ENCODE measurements at regions not wholly inside any gene's neighbourhood (a gene's known extent, or its start where the extent isn't known, plus 50 kb on each side); places are given as distances from the start of the nearest gene placed in this dataset.
"Not testable (repeated sequence)": the region's sequence is repeated elsewhere in the genome, so short reads cannot be mapped to it uniquely, and the experiment has no call there.

DNA sequence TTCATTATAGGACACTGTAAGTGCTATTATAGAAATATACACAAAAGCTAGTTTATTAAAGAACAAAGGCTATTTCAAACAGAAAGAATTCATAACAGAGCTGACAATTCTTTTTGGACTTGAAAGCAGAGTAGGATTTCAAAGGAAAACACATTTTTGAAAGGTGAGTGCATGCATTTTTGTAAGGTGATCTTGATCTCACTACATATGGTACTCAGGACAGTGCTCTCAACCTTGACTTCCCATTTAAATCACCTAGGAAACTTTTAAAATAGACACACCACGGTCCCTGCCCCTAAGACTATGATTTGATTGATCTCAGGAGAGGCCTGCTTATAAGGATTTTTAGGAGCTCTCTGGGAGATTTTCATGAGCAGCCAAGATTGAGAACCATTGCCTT lies 1362.0 kb downstream of the CDH8 start:
- Histone ChIP-seq H3K4me1 (ENCODE audit: control insufficient read depth, insufficient read depth, low read length) (no peaks in the 10 kb centered on the region), H3K36me3 (ENCODE audit: control insufficient read depth, insufficient read depth, low read length) (no peaks in the 10 kb centered on the region), H3K27ac (ENCODE audit: low read depth, low read length) (no peak overlapping the region), H3K27me3 (ENCODE audit: control insufficient read depth, insufficient read depth, low read length) (no peaks in the 10 kb centered on the region), H3K4me3 (ENCODE audit: low read length) (no peak overlapping the region), H3K9ac (ENCODE audit: low read length) (no peak overlapping the region)

DNA sequence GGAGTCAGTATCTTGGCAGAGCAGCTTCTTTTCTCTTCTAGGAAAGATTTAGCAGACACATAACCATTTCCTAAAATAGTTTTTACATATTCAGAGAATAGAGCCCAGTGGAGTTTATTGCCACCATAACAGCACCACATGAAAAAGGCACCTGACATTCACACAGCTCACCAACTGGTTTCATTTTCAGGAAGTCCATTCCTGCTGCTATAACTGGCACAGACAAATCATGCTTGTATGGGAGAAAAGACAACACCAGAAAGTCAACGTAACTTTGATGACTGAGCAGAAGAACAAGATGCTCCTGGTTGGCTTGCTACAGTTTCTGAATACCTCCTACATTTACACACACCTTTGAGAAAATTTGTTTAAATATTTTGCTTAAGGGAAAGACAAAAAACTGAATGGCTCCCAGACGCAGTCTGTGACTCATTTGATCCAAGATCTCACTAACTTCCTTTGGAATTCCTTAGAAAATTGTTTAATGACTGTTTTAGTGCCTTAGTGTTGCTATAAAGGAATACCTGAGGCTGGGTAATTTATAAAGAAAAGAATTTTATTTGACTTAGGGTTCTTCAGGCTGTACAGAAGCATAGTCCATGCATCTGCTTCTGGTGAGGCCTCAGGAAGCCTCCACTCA lies 1380.6 kb downstream of the CDH8 start:
- Histone ChIP-seq H3K27ac (ENCODE audit: low read depth, low read length) (no peak overlapping the region), H3K27me3 (ENCODE audit: control insufficient read depth, insufficient read depth, low read length) (no peaks in the 10 kb centered on the region), H3K36me3 (ENCODE audit: control insufficient read depth, insufficient read depth, low read length) (no peaks in the 10 kb centered on the region), H3K4me1 (ENCODE audit: control insufficient read depth, insufficient read depth, low read length) (no peaks in the 10 kb centered on the region), H3K9ac (ENCODE audit: low read length) (no peak overlapping the region), H3K4me3 (ENCODE audit: low read length) (no peak overlapping the region)

DNA sequence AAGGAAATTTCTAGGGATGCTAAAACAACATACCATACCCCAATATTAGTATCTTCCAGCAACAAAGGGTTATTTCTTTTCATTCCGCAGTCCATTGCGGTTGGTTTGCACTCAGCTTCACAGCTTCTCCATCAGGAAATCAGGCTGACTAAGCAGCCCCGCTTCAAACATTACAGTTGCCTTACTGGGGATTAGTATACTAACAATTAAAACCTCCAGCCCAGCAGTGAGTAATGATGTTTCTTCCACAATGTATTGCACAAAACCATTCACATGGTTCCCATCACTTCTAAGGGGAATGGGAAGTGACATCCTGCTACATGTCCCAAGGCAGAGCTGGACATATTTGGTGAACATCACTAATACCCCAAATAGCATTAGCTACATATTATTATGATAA lies 1384.9 kb downstream of the CDH8 start:
- Histone ChIP-seq H3K27ac (ENCODE audit: low read depth, low read length) (no peak overlapping the region), H3K9ac (ENCODE audit: low read length) (no peak overlapping the region), H3K27me3 (ENCODE audit: control insufficient read depth, insufficient read depth, low read length) (no peaks in the 10 kb centered on the region), H3K4me3 (ENCODE audit: low read length) (no peak overlapping the region), H3K4me1 (ENCODE audit: control insufficient read depth, insufficient read depth, low read length) (no peaks in the 10 kb centered on the region), H3K36me3 (ENCODE audit: control insufficient read depth, insufficient read depth, low read length) (no peaks in the 10 kb centered on the region)

DNA sequence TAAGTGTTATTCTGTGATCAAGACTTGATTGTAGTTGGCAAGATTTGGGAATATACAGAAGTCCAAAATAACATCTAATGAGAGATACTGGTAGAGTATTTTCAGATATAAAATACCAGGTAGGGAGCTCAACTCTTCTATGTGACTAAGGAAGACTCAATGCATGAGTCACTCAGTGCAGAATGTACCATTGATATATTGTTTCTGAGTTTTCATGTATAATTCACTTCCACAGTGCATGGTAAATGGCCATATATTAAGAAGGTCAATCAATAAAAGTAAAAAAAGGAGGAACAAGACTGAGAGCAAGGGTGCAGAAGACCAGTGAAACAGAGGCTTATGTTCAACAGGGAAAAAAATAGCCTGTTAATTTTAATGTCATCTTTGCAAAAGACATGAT lies 1387.9 kb downstream of the CDH8 start:
- no peaks in the 10 kb centered on the region for H3K36me3 ChIP-seq (ENCODE audit: control insufficient read depth, insufficient read depth, low read length)
- H3K9ac ChIP-seq (ENCODE audit: low read length) = no peak overlapping the region
- no peaks in the 10 kb centered on the region for H3K4me1 ChIP-seq (ENCODE audit: control insufficient read depth, insufficient read depth, low read length)
- H3K27ac ChIP-seq (ENCODE audit: low read depth, low read length) = no peak overlapping the region
- no peak overlapping the region for H3K4me3 ChIP-seq (ENCODE audit: low read length)
- no peaks in the 10 kb centered on the region for H3K27me3 ChIP-seq (ENCODE audit: control insufficient read depth, insufficient read depth, low read length)

DNA sequence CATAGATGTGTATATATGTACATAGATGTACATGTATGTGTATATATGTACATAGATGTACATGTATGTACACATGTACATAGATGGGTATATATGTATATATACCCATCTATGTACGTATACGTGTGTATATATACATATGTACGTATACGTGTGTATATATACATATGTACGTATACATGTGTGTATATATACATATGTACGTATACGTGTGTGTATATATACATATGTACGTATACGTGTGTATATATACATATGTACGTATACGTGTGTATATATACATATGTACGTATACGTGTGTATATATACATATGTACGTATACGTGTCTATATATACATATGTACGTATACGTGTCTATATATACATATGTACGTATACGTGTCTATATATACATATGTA lies 1388.8 kb downstream of the CDH8 start:
- H3K36me3 ChIP-seq (ENCODE audit: control insufficient read depth, insufficient read depth, low read length); H3K4me3 ChIP-seq (ENCODE audit: low read length); H3K27ac ChIP-seq (ENCODE audit: low read depth, low read length); H3K9ac ChIP-seq (ENCODE audit: low read length); H3K4me1 ChIP-seq (ENCODE audit: control insufficient read depth, insufficient read depth, low read length); H3K27me3 ChIP-seq (ENCODE audit: control insufficient read depth, insufficient read depth, low read length): not testable (repeated sequence)

DNA sequence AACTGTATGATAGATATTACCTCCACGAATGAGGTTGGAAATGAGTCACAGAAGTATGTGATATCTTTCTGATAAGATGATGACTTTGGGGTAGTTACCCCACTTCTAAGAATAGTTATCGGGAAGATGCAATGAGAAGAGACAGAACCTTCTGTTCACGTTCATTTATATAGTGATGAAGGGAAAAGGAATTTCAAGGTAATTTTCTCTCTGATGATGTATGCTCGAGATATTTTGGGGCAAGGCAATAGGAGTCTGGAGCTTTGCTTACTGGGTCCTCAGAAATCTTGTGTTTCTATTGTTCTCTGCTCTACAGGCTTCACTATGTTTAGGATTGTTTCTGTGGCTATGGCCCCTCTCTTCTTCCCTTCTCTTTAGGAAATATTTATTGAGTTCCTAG lies 1389.6 kb downstream of the CDH8 start:
- Histone ChIP-seq H3K27me3 (ENCODE audit: control insufficient read depth, insufficient read depth, low read length) (no peaks in the 10 kb centered on the region), H3K27ac (ENCODE audit: low read depth, low read length) (no peak overlapping the region), H3K9ac (ENCODE audit: low read length) (no peak overlapping the region), H3K4me3 (ENCODE audit: low read length) (no peak overlapping the region), H3K4me1 (ENCODE audit: control insufficient read depth, insufficient read depth, low read length) (no peaks in the 10 kb centered on the region), H3K36me3 (ENCODE audit: control insufficient read depth, insufficient read depth, low read length) (no peaks in the 10 kb centered on the region)

DNA sequence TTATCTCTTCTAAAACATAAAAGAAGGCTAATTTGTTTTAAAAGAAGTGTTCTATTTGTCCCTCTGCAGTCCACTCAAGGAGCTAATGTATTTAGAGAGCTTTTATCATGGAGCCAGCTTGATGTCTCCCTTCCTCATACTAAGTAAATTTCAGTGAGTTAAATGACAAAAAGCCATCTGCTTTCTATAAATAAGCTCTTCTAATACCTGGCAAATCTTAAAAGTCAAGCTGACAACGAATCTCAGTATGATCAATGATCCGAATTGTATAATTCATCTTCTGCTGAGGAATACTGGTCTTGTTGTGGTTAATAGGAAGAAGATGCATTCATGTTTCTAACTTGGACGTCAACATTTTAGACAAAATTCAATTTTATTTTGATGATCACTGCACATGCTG lies 1390.7 kb downstream of the CDH8 start:
- no peak overlapping the region for H3K27ac ChIP-seq (ENCODE audit: low read depth, low read length)
- no peaks in the 10 kb centered on the region for H3K27me3 ChIP-seq (ENCODE audit: control insufficient read depth, insufficient read depth, low read length)
- no peak overlapping the region for H3K4me3 ChIP-seq (ENCODE audit: low read length)
- no peaks in the 10 kb centered on the region for H3K36me3 ChIP-seq (ENCODE audit: control insufficient read depth, insufficient read depth, low read length)
- no peak overlapping the region for H3K9ac ChIP-seq (ENCODE audit: low read length)
- H3K4me1 ChIP-seq (ENCODE audit: control insufficient read depth, insufficient read depth, low read length) = no peaks in the 10 kb centered on the region

DNA sequence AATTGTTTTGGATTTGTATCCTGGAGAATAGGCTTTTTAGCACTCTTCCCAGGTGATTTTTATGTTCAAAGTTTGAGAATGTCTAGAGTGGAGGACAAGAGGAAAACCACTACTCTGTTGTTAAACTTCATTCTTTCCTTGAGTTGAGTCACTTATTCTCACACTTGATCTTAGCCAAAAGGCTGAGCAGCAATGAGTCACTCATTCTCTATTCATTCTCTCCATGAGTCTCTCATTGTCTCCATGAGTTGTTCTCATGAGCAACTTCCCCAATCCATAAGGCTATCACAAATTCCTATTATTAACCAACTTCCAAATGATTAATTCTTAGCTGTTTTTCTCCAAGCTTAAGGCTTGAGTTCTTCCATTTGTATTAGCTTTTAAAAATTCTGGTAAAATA lies 1393.3 kb downstream of the CDH8 start:
- H3K27ac ChIP-seq (ENCODE audit: low read depth, low read length) = no peak overlapping the region
- no peaks in the 10 kb centered on the region for H3K4me1 ChIP-seq (ENCODE audit: control insufficient read depth, insufficient read depth, low read length)
- H3K27me3 ChIP-seq (ENCODE audit: control insufficient read depth, insufficient read depth, low read length) = no peaks in the 10 kb centered on the region
- no peaks in the 10 kb centered on the region for H3K36me3 ChIP-seq (ENCODE audit: control insufficient read depth, insufficient read depth, low read length)
- no peak overlapping the region for H3K9ac ChIP-seq (ENCODE audit: low read length)
- H3K4me3 ChIP-seq (ENCODE audit: low read length) = no peak overlapping the region

DNA sequence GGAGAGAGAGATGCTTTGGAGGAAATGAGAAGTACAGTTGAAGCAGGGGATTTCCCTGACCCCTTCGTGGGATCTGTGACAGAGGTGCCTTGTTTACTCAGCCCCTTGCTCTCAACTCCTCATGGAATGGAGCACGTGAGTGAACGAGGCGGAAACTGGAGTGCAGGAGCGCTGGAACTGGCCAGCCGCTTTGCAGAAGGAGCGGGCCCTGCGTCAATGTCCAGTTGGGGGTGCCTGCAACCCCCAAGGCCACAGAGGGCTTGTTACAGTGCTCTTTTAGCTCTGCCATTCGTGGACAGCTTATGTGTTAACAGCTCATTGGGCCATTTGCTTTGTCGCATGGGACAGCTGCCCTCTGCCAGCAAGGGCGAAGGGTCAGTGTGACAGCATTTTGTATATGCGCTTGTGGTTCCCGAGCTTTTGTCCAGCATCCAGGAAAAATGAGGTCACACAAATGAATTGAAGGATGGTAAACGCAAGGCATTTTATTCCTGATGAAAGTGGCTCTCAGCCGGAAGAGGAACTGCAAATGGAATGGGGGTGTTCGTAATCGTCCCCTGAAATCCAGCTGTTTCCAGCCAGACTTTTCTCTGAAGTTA lies 1395.1 kb downstream of the CDH8 start:
- no peaks in the 10 kb centered on the region for H3K27me3 ChIP-seq (ENCODE audit: control insufficient read depth, insufficient read depth, low read length)
- no peak overlapping the region for H3K27ac ChIP-seq (ENCODE audit: low read depth, low read length)
- no peaks in the 10 kb centered on the region for H3K4me1 ChIP-seq (ENCODE audit: control insufficient read depth, insufficient read depth, low read length)
- no peak overlapping the region for H3K9ac ChIP-seq (ENCODE audit: low read length)
- H3K4me3 ChIP-seq (ENCODE audit: low read length) = no peak overlapping the region
- no peaks in the 10 kb centered on the region for H3K36me3 ChIP-seq (ENCODE audit: control insufficient read depth, insufficient read depth, low read length)

DNA sequence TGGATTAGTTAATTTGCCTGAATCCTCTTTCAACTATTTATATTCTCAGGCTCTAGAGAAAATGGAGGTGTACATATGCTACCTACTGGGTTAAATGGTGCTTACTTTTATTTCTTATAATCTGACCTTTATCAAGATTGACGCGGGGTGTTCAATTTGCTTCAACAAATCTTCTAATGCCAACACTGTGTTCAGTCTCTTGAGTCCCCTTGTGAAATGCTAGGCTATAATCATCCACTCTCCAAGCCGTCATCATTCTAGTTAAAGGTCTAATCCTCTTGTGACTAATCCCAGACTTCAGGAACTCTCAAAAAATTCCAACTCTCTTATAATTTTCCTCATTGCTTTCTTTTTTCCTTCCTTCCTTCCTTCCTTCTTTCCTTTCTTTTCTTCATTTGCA lies 1396.2 kb downstream of the CDH8 start:
- Histone ChIP-seq H3K4me3 (ENCODE audit: low read length) (no peak overlapping the region), H3K4me1 (ENCODE audit: control insufficient read depth, insufficient read depth, low read length) (no peaks in the 10 kb centered on the region), H3K9ac (ENCODE audit: low read length) (no peak overlapping the region), H3K27ac (ENCODE audit: low read depth, low read length) (no peak overlapping the region), H3K36me3 (ENCODE audit: control insufficient read depth, insufficient read depth, low read length) (no peaks in the 10 kb centered on the region), H3K27me3 (ENCODE audit: control insufficient read depth, insufficient read depth, low read length) (no peaks in the 10 kb centered on the region)

DNA sequence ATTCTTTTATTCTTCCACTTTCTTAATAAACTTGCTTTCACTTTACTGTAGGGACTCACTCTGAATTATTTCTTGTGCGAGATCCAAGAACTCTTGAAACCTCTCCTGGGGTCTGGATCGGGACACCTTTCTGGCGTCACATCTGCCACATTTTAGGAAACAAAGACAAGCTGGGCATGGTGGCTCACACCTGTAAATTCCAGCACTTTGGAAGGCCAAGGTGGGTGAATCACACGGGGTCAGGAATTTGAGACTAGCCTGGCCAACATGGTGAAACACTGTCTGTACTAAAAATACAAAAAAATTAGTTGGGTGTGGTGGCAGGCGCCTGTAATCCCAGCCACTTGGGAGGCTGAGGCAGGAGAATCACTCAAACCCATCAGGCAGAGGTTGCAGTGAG lies 1399.6 kb downstream of the CDH8 start:
- not testable (repeated sequence) for H3K27me3 ChIP-seq (ENCODE audit: control insufficient read depth, insufficient read depth, low read length); H3K4me3 ChIP-seq (ENCODE audit: low read length); H3K27ac ChIP-seq (ENCODE audit: low read depth, low read length); H3K4me1 ChIP-seq (ENCODE audit: control insufficient read depth, insufficient read depth, low read length); H3K36me3 ChIP-seq (ENCODE audit: control insufficient read depth, insufficient read depth, low read length); H3K9ac ChIP-seq (ENCODE audit: low read length)

DNA sequence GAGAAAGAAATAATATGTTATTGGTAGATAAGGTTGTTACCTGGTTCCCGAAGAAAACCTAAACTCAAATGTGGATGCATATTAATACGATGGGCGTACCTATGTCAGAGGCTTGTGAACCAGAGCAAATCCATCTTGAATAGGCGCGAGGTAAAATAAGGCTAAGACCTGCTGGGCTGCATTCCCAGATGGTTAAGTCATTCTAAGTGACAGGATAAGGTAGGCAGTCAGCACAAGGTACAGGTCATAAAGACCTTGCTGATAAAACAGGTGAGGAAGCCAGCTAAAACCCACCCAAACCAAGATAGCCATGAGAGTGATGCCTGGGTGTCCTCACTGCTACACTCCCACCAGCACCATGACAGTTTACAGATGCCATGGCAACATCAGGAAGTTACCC lies 1400.1 kb downstream of the CDH8 start:
- H3K36me3 ChIP-seq (ENCODE audit: control insufficient read depth, insufficient read depth, low read length) = no peaks in the 10 kb centered on the region
- no peak overlapping the region for H3K4me3 ChIP-seq (ENCODE audit: low read length)
- H3K27me3 ChIP-seq (ENCODE audit: control insufficient read depth, insufficient read depth, low read length) = no peaks in the 10 kb centered on the region
- H3K4me1 ChIP-seq (ENCODE audit: control insufficient read depth, insufficient read depth, low read length) = no peaks in the 10 kb centered on the region
- H3K27ac ChIP-seq (ENCODE audit: low read depth, low read length) = no peak overlapping the region
- no peak overlapping the region for H3K9ac ChIP-seq (ENCODE audit: low read length)

DNA sequence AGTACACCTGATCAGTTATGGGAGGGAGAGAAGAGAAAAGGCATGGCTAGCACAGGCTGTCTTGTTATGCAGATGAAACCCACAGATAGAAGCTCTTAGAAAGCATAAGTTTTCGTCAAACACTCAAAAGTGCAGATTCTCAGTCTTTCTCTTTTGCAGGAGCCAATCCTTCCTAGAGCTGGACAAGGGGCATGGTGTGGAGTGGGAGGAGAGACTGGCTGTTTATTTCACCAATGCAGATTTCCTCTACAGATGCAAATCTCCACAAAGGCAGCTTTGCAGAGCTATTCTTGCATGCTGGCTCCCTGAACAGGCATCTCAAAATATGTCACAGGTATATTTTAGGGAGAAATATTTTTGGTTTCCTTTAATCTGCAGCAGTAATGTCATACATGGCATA lies 1400.7 kb downstream of the CDH8 start:
- H3K4me1 ChIP-seq (ENCODE audit: control insufficient read depth, insufficient read depth, low read length) = no peaks in the 10 kb centered on the region
- no peak overlapping the region for H3K4me3 ChIP-seq (ENCODE audit: low read length)
- no peak overlapping the region for H3K9ac ChIP-seq (ENCODE audit: low read length)
- H3K27me3 ChIP-seq (ENCODE audit: control insufficient read depth, insufficient read depth, low read length) = no peaks in the 10 kb centered on the region
- H3K36me3 ChIP-seq (ENCODE audit: control insufficient read depth, insufficient read depth, low read length) = no peaks in the 10 kb centered on the region
- H3K27ac ChIP-seq (ENCODE audit: low read depth, low read length) = no peak overlapping the region

Data from rectal smooth muscle tissue (tissue), 1 donor.